Transverse colon (tissue), 3 donors: ENCODE measurements at regions not wholly inside any gene's neighbourhood (a gene's known extent, or its start where the extent isn't known, plus 50 kb on each side); places are given as distances from the start of the nearest gene placed in this dataset.

Experiments
- CTCF ChIP-seq, 5 experiments: fragments of 200-600 bp in 3 of 5; fragments of 450-650 bp in 2 of 5; sonication (generic) in 3 of 5; IDR thresholded peaks; 1 replicate in 2 of 5; 2 replicates in 3 of 5; pipeline ENCODE4 v1.5.1; 2016 to 2017; ENCODE audit warnings: antibody characterized with exemption in 5 of 5, inconsistent platforms in 3 of 5, mild to moderate bottlenecking in 2 of 5, moderate library complexity in 1 of 5
- POLR2A ChIP-seq: fragments of 450-650 bp; IDR thresholded peaks from one replicate; pipeline ENCODE4 v1.6.1; 2016; ENCODE audit warnings: antibody characterized with exemption, mild to moderate bottlenecking, moderate library complexity

GRCh38 chr9:20243841-20244240, 378.5 kb downstream of the MLLT3 start:
- TF ChIP-seq CTCF (IDR thresholded peaks at IDR 0.05) (no peak), POLR2A (no peak)
